Endothelial cell of umbilical vein (primary cell): ENCODE measurements at regions not wholly inside any gene's neighbourhood (a gene's known extent, or its start where the extent isn't known, plus 50 kb on each side); places are given as distances from the start of the nearest gene placed in this dataset.

ENCODE experiments used
- EZH2 ChIP-seq: IDR thresholded peaks from 2 replicates; pipeline ENCODE4 v1.6.1; 2012; ENCODE audit warnings: borderline replicate concordance, low read depth, mild to moderate bottlenecking, moderate library complexity, low read length, inconsistent platforms; ENCODE audit not compliant: severe bottlenecking
- FOS ChIP-seq: IDR thresholded peaks from 2 replicates; pipeline ENCODE4 v1.6.1; 2011; ENCODE audit warnings: mild to moderate bottlenecking, low read length, moderate library complexity, borderline replicate concordance; ENCODE audit not compliant: insufficient read depth
- GATA2 ChIP-seq: IDR thresholded peaks from 2 replicates; pipeline ENCODE4 v1.7.0; 2011; ENCODE audit warnings: low read depth, mild to moderate bottlenecking, moderate library complexity, mixed read lengths, low read length; ENCODE audit not compliant: insufficient read length, insufficient read depth
- JUN ChIP-seq: IDR thresholded peaks from 2 replicates; pipeline ENCODE4 v1.6.1; 2011; ENCODE audit warnings: borderline replicate concordance, low read depth; ENCODE audit not compliant: insufficient read length, insufficient read depth
- MYC ChIP-seq: IDR thresholded peaks from one replicate; pipeline ENCODE4 v1.6.1; 2011; ENCODE audit warnings: mild to moderate bottlenecking, low read depth, low read length
- POLR2A ChIP-seq: IDR thresholded peaks from 2 replicates; pipeline ENCODE4 v1.6.1; 2012; ENCODE audit warnings: low read depth, mild to moderate bottlenecking, control low read depth, low read length
- POLR2AphosphoS5 ChIP-seq: IDR thresholded peaks from 2 replicates; pipeline ENCODE4 v1.6.1; 2012; ENCODE audit warnings: low read depth, mild to moderate bottlenecking, control low read depth, low read length, moderate library complexity; ENCODE audit not compliant: insufficient read depth
- TF ChIP-seq, protein P1 (sequence below), 2 donors: IDR thresholded peaks; 1 replicate in 1 of 2; 2 replicates in 1 of 2; pipeline ENCODE4 v1.5.1; 2011; ENCODE audit warnings: low read length in 2 of 2, mild to moderate bottlenecking in 2 of 2, moderate library complexity in 2 of 2, control low read depth in 1 of 2, inconsistent platforms in 1 of 2, low read depth in 1 of 2; ENCODE audit not compliant: insufficient read depth in 1 of 2; ENCODE audit errors: extremely low read depth in 1 of 2
- TF ChIP-seq, protein P2 (sequence below): IDR thresholded peaks from 2 replicates; pipeline ENCODE4 v1.6.1; 2011; ENCODE audit not compliant: insufficient read depth, insufficient read length

DNA sequence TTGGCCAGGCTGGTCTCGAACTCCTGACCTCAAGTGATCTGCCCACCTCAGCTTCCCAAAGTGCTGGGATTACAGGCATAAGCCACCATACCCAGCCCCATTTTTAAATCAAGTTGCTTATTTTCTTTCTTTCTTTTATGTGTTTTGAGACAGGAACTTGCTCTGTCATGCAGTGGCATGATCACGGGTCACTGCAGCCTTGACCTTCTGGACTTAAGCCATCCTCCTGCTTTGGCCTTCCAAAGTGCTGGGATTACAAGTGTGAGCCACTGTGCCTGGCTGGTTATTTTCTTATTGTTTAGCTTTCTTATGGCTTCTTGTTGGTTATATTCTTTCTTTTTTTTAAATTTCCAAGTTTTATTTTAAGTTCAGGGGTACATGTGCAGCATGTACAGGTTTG is 79.7 kb upstream of the C5orf63 start:
- TF ChIP-seq EZH2, result no peak
- TF ChIP-seq, protein P1, sequence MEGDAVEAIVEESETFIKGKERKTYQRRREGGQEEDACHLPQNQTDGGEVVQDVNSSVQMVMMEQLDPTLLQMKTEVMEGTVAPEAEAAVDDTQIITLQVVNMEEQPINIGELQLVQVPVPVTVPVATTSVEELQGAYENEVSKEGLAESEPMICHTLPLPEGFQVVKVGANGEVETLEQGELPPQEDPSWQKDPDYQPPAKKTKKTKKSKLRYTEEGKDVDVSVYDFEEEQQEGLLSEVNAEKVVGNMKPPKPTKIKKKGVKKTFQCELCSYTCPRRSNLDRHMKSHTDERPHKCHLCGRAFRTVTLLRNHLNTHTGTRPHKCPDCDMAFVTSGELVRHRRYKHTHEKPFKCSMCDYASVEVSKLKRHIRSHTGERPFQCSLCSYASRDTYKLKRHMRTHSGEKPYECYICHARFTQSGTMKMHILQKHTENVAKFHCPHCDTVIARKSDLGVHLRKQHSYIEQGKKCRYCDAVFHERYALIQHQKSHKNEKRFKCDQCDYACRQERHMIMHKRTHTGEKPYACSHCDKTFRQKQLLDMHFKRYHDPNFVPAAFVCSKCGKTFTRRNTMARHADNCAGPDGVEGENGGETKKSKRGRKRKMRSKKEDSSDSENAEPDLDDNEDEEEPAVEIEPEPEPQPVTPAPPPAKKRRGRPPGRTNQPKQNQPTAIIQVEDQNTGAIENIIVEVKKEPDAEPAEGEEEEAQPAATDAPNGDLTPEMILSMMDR (IDR thresholded peaks at IDR 0.05; ENCODE audit: extremely low read depth in 1 of 2, insufficient read depth in 1 of 2, low read depth in 1 of 2, low read length in 2 of 2), result no peak
- no peak for TF ChIP-seq POLR2AphosphoS5
- no peak for TF ChIP-seq GATA2
- TF ChIP-seq POLR2A, result no peak
- TF ChIP-seq, protein P2, sequence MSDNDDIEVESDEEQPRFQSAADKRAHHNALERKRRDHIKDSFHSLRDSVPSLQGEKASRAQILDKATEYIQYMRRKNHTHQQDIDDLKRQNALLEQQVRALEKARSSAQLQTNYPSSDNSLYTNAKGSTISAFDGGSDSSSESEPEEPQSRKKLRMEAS, result no peak
- TF ChIP-seq FOS, result no peak
- TF ChIP-seq JUN, result no peak
- TF ChIP-seq MYC, result no peak
